Right lobe of liver (tissue), 4 donors: ENCODE measurements at regions not wholly inside any gene's neighbourhood (a gene's known extent, or its start where the extent isn't known, plus 50 kb on each side); places are given as distances from the start of the nearest gene placed in this dataset.

Source experiments
- CTCF ChIP-seq, 4 donors: fragments of 200-600 bp in 3 of 4; fragments of 450-650 bp in 1 of 4; IDR thresholded peaks; one replicate each; pipeline versions ENCODE4 v1.5.1 to v1.8.0; 2016 to 2022; ENCODE audit warnings: antibody characterized with exemption in 4 of 4, mild to moderate bottlenecking in 2 of 4
- POLR2A ChIP-seq: fragments of 450-650 bp; IDR thresholded peaks from one replicate; pipeline ENCODE4 v1.6.1; 2017; ENCODE audit warnings: antibody characterized with exemption, mild to moderate bottlenecking
- donor health status: DM: no; HTN: no; CAD: no.
- donor health status: DM: no; HTN: no; CAD: no.
- donor health status: DM: no; HTN: yes; CAD: no.

- no peak for TF ChIP-seq CTCF (IDR thresholded peaks at IDR 0.05)
- no peak for TF ChIP-seq POLR2A
Observed at GRCh38 chr10:33015761-33016547, 57.9 kb upstream of the ITGB1 start.
